IMR-90 (cell line): ENCODE measurements at regions not wholly inside any gene's neighbourhood (a gene's known extent, or its start where the extent isn't known, plus 50 kb on each side); places are given as distances from the start of the nearest gene placed in this dataset.

ENCODE experiments used
- CHD1 ChIP-seq: IDR thresholded peaks from 2 replicates; pipeline ENCODE4 v1.6.1; 2012; ENCODE audit warnings: low read depth, low read length, improper control_type of control experiment
- ELK1 ChIP-seq: fragments of 150-350 bp; IDR thresholded peaks from 2 replicates; pipeline ENCODE4 v1.6.1; 2016; ENCODE audit warnings: low read depth, mild to moderate bottlenecking, low read length, moderate library complexity, borderline replicate concordance
- MAFK ChIP-seq: IDR thresholded peaks from 2 replicates; pipeline ENCODE4 v1.6.1; 2012; ENCODE audit warnings: low read depth, low read length, improper control_type of control experiment
- MAZ ChIP-seq: IDR thresholded peaks from 2 replicates; pipeline ENCODE4 v1.6.1; 2012; ENCODE audit warnings: low read depth, mild to moderate bottlenecking, low read length, improper control_type of control experiment, moderate library complexity, borderline replicate concordance
- POLR2A ChIP-seq: IDR thresholded peaks from 2 replicates; pipeline ENCODE4 v1.6.1; 2012; ENCODE audit warnings: mild to moderate bottlenecking, low read depth, low read length
- RAD21 ChIP-seq: IDR thresholded peaks from 2 replicates; pipeline ENCODE4 v1.6.1; 2012; ENCODE audit warnings: low read length, improper control_type of control experiment
- RFX5 ChIP-seq: IDR thresholded peaks from 2 replicates; pipeline ENCODE4 v1.8.0; 2012; ENCODE audit warnings: low read depth, mild to moderate bottlenecking, low read length, moderate library complexity
- SMC3 ChIP-seq: fragments of 150-350 bp; IDR thresholded peaks from 2 replicates; pipeline ENCODE4 v1.6.1; 2016; ENCODE audit warnings: low read depth, mild to moderate bottlenecking, antibody characterized with exemption, low read length, moderate library complexity
- TF ChIP-seq, protein P1 (sequence below): conservative IDR thresholded peaks from 2 replicates; pipeline ENCODE4 v1.5.1; 2012; ENCODE audit warnings: mild to moderate bottlenecking, low read depth, low read length, improper control_type of control experiment
- TF ChIP-seq, protein P2 (sequence below): fragments of 150-350 bp; IDR thresholded peaks from 2 replicates; pipeline ENCODE4 v1.6.1; 2017; ENCODE audit warnings: mild to moderate bottlenecking, antibody characterized with exemption, low read length, low read depth

GRCh38 chr10:47077386-47077785, 166.2 kb downstream of the PTPN20 start:
- TF ChIP-seq, protein P1, sequence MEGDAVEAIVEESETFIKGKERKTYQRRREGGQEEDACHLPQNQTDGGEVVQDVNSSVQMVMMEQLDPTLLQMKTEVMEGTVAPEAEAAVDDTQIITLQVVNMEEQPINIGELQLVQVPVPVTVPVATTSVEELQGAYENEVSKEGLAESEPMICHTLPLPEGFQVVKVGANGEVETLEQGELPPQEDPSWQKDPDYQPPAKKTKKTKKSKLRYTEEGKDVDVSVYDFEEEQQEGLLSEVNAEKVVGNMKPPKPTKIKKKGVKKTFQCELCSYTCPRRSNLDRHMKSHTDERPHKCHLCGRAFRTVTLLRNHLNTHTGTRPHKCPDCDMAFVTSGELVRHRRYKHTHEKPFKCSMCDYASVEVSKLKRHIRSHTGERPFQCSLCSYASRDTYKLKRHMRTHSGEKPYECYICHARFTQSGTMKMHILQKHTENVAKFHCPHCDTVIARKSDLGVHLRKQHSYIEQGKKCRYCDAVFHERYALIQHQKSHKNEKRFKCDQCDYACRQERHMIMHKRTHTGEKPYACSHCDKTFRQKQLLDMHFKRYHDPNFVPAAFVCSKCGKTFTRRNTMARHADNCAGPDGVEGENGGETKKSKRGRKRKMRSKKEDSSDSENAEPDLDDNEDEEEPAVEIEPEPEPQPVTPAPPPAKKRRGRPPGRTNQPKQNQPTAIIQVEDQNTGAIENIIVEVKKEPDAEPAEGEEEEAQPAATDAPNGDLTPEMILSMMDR: no peak
- TF ChIP-seq MAZ: no peak
- no peak for TF ChIP-seq POLR2A
- TF ChIP-seq SMC3: no peak
- no peak for TF ChIP-seq MAFK
- TF ChIP-seq RFX5: no peak
- TF ChIP-seq, protein P2, sequence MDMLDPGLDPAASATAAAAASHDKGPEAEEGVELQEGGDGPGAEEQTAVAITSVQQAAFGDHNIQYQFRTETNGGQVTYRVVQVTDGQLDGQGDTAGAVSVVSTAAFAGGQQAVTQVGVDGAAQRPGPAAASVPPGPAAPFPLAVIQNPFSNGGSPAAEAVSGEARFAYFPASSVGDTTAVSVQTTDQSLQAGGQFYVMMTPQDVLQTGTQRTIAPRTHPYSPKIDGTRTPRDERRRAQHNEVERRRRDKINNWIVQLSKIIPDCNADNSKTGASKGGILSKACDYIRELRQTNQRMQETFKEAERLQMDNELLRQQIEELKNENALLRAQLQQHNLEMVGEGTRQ: no peak
- TF ChIP-seq CHD1: no peak
- TF ChIP-seq RAD21: no peak
- no peak for TF ChIP-seq ELK1
